ENCODE measurements at regions not wholly inside any gene's neighbourhood (a gene's known extent, or its start where the extent isn't known, plus 50 kb on each side); places are given as distances from the start of the nearest gene placed in this dataset.

DNA sequence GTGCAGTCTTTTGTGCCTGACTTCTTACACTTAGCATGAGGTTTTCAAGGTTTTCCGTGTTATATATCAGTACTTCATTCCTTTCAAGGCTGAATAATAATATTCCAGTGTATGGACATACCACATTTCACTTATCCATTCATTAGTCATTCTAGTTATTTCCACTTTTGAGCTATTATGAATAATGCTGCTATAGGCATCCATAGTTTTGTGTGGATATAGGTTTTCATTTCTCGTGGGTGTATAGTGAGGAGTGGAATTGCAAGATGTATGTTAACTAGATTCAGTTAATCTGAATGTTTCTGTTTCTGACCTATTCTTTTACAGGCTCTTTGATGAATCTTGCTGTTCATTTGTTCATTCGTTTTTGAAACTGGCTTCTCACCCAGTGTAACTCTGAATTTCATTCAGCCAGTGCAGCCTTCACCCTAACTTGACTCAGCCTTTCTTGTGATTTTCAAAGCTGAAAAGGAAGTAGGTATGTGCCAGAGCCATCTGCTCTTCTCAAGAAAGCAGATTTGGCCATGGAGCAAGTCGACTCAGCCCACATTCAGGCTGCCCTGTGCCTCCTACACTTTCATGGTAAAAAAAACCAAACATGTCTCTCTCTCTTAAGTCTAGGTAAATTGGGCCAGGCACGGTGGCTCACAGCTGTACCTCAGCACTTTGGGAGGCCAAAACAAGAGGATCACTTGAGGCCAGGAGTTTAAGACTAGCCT is 56.3 kb upstream of the NOCT start:
- Mint-ChIP-seq H3K4me1 (ENCODE audit: unreplicated experiment) (peaks cover 12% of the 10 kb centered on the region), H3K4me3 (no peak overlapping the region), H3K27ac (no peak overlapping the region), H3K36me3 (no peaks in the 10 kb centered on the region), H3K9me3 (no peaks in the 10 kb centered on the region), H3K27me3 (no peaks in the 10 kb centered on the region)
- DNase-seq (ENCODE audit: extremely low spot score, unreplicated experiment): no peak
- TF ChIP-seq, protein P1, sequence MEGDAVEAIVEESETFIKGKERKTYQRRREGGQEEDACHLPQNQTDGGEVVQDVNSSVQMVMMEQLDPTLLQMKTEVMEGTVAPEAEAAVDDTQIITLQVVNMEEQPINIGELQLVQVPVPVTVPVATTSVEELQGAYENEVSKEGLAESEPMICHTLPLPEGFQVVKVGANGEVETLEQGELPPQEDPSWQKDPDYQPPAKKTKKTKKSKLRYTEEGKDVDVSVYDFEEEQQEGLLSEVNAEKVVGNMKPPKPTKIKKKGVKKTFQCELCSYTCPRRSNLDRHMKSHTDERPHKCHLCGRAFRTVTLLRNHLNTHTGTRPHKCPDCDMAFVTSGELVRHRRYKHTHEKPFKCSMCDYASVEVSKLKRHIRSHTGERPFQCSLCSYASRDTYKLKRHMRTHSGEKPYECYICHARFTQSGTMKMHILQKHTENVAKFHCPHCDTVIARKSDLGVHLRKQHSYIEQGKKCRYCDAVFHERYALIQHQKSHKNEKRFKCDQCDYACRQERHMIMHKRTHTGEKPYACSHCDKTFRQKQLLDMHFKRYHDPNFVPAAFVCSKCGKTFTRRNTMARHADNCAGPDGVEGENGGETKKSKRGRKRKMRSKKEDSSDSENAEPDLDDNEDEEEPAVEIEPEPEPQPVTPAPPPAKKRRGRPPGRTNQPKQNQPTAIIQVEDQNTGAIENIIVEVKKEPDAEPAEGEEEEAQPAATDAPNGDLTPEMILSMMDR (conservative IDR thresholded peaks at IDR 0.05): no peak

DNA sequence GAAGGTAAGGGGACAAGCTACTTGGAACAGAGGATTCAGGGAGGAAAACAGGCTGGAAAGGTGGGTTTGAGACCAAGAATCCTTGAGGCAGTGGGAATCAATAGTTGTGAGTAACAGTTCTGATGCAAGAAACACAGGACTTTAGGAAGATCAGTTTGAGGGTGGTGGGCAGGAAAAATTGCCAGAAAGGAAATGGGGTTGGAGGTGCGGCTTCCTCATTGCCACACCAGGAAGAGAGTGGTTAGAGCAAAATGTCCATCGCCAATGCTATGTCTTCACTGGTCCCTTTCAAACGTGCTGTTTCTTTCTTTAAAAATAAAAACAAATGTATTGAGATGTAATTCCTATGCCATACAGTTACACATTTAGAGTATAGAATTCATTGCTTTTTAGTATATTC is 57.1 kb upstream of the NOCT start:
- H3K4me1 Mint-ChIP-seq (ENCODE audit: unreplicated experiment): peaks cover 17% of the 10 kb centered on the region
- H3K27ac Mint-ChIP-seq: no peak overlapping the region
- no peaks in the 10 kb centered on the region for H3K27me3 Mint-ChIP-seq
- no peak overlapping the region for H3K4me3 Mint-ChIP-seq
- DNase-seq (ENCODE audit: extremely low spot score, unreplicated experiment): no peak
- no peaks in the 10 kb centered on the region for H3K36me3 Mint-ChIP-seq
- H3K9me3 Mint-ChIP-seq: no peaks in the 10 kb centered on the region
- TF ChIP-seq, protein P1 (conservative IDR thresholded peaks at IDR 0.05): no peak

DNA sequence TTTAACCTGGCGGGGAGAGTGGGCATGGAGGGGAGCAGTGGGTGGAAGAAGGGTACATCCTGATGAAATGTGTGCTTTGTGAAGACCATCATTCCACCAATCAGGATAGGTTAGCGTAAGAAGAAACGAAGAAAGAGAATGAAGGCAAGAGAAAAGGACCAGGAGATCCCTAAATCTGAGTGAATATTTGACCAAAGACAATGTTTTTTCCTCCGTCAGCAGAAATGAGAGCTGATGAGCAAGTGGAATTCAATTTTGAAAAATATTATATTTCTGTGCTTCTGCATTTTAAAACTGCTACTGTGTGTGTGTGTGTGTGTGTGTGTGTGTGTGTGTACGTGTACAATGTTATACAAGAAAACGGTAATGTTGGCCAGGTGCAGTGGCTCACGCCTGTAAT is 58.3 kb upstream of the NOCT start:
- TF ChIP-seq, protein P1 (conservative IDR thresholded peaks at IDR 0.05): no peak
- H3K27ac Mint-ChIP-seq: no peak overlapping the region
- H3K36me3 Mint-ChIP-seq: no peaks in the 10 kb centered on the region
- no peaks in the 10 kb centered on the region for H3K27me3 Mint-ChIP-seq
- DNase-seq (ENCODE audit: extremely low spot score, unreplicated experiment): no peak
- H3K4me1 Mint-ChIP-seq (ENCODE audit: unreplicated experiment): peaks cover 17% of the 10 kb centered on the region
- no peak overlapping the region for H3K4me3 Mint-ChIP-seq
- no peaks in the 10 kb centered on the region for H3K9me3 Mint-ChIP-seq

DNA sequence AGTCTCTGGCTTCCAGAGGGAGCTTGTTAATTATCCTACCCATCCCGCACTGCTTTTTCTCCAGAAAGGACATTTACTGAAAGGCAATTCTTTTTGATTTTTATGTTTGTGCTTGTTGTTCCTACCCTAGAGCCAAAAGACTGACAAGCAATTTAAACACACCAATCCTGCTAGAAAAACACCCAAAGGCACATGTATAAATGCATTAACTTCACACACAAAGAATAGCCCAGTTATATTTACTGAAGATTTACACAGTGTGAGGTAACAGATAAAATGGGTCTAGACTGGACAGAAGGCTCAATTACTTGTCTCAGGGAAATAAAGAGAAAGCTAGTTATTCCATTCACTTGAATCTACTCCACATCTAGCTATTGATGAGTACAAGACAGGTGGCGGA is 61.2 kb upstream of the NOCT start:
- H3K4me1 Mint-ChIP-seq (ENCODE audit: unreplicated experiment): peaks cover 10% of the 10 kb centered on the region
- TF ChIP-seq, protein P1 (conservative IDR thresholded peaks at IDR 0.05): no peak
- no peaks in the 10 kb centered on the region for H3K36me3 Mint-ChIP-seq
- no peak overlapping the region for H3K4me3 Mint-ChIP-seq
- no peak for DNase-seq (ENCODE audit: extremely low spot score, unreplicated experiment)
- no peaks in the 10 kb centered on the region for H3K9me3 Mint-ChIP-seq
- H3K27ac Mint-ChIP-seq: no peak overlapping the region
- no peaks in the 10 kb centered on the region for H3K27me3 Mint-ChIP-seq

DNA sequence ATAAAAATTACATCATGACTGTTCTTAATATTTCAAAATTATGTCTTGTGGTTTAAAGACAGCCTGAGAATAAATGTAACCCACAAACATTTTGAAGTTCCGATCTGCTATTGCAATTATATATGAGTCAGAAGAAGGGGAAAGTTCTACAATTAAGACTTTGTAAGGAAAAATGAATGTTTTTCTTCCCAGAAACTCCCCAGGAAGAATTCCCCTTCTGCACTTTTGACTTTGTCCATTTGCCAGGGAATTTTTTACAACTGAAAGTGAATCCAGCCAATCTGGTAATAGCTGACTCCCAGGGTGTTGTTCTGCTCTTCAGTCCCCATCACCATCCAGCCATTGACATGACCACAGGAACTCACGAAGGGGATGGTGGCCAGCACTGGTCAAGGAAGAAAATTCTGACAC is 61.6 kb upstream of the NOCT start:
- no peak overlapping the region for H3K27ac Mint-ChIP-seq
- TF ChIP-seq, protein P1 (conservative IDR thresholded peaks at IDR 0.05): no peak
- H3K4me3 Mint-ChIP-seq: no peak overlapping the region
- no peak for DNase-seq (ENCODE audit: extremely low spot score, unreplicated experiment)
- H3K9me3 Mint-ChIP-seq: no peaks in the 10 kb centered on the region
- no peaks in the 10 kb centered on the region for H3K27me3 Mint-ChIP-seq
- peaks cover 13% of the 10 kb centered on the region for H3K4me1 Mint-ChIP-seq (ENCODE audit: unreplicated experiment)
- no peaks in the 10 kb centered on the region for H3K36me3 Mint-ChIP-seq

All from type B pancreatic cell (in vitro differentiated cells).